NCI-H1436 treated with DMSO at 0.1 percent for 48 hours (cell line): ENCODE measurements at regions not wholly inside any gene's neighbourhood (a gene's known extent, or its start where the extent isn't known, plus 50 kb on each side); places are given as distances from the start of the nearest gene placed in this dataset.
"Not testable (repeated sequence)": the region's sequence is repeated elsewhere in the genome, so short reads cannot be mapped to it uniquely, and the experiment has no call there.

Experiments used
- DNase-seq: peaks from one replicate; lab custom pipeline; 2025; lab: John Stamatoyannopoulos, UW

DNA sequence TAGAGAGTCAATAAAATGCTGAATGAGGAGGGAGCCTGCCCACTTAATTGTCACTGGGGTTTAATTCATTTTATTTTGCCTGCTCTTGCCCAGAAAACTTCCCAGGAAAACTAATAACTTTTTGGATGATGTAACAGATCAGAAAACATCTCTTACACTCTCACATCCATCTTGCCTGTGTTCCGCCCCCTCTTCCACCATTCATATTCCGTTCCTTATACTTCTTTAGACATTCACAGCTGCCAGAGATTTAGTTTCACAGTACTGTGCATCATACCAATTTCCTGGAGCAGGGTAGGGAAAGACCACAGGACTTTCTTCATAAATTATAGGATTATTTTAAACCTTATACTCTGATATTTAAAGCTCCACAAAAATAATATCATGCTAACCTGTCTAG, 776.1 kb upstream of the SOX11 start:
- no peak for DNase-seq

DNA sequence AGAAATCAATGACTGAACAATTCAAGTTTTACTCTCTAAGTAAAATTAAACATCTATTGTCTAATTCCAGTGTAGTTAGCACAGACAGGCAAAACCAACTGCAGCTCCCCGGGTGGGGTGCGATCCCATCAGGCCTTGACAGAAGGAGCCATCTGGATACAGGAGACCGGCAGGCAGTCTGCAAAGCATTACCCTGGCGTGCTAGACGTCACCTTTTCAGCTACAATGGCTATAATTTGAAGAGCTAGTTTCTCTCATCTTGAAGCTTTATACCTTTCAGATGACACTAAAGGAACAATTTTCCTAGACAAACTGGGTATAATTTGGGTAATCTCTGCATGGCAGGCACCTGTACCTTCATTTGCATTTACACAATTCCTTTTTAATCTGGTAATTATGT, 761.5 kb upstream of the SOX11 start:
- peak; percentile 80 for DNase-seq

DNA sequence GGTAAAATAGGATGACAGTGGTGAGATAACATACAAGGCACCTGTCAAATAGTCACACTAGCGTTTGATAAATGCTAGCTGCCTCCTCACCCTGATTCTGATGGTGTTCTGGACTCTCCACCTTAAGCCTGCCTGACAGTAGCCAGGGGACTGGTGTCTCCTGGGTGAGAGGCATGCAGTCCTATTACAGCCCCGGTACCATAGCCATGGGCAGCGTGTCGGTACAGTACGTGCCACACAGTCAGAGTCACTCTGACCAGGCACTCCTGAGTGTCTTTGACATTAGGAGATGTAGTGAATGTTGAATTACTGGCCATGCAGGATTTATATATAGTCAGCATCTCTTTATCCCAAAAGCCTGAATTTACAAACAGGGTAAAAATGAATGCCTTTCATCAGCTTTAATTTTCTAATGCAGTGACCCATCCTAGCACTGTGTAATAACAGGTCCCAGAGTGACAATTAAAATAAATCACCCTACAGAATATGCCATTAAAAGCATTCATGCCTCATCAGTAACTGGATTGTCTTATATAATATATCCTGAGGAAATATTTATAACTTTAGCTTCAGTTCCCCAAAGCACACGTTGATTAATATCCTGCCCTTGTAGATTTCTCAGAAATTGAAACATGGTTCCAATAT, 760.3 kb upstream of the SOX11 start:
- DNase-seq: no peak

DNA sequence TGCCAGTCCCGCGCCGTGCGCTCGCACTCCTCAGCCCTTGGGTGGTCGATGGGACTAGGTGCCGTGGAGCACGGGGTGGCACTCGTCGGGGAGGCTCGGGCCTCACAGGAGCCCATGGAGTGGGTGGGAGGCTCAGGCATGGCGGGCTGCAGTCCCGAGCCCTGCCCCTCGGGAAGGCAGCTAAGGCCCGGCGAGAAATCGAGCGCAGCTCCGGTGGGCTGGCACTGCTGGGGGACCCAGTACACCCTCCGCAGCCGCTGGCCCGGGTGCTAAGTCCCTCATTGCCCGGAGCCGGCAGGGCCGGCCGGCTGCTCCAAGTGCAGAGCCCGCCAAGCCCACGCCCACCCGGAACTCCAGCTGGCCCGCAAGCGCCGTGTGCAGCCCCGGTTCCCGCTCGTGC, 756.9 kb upstream of the SOX11 start:
- DNase-seq: not testable (repeated sequence)

DNA sequence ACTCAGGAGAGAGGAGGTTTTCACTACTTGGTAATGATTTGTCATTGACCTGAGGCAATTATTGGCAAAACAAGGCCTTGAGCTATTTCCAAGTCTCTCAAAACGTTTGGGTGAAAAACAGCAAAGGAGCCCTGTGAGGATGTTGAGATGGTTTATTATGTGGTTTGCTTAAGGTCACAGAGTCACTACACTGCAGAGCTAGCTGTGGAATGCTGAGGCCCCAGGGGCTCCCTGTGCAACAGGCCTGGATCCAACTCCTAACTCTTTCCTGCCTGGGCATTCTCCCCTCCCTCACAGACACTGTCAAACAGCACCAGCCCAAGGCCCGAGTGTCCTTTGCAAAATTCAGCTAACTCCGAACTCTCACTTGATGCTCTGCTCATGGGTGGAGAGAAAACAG, 754.6 kb upstream of the SOX11 start:
- no peak for DNase-seq

DNA sequence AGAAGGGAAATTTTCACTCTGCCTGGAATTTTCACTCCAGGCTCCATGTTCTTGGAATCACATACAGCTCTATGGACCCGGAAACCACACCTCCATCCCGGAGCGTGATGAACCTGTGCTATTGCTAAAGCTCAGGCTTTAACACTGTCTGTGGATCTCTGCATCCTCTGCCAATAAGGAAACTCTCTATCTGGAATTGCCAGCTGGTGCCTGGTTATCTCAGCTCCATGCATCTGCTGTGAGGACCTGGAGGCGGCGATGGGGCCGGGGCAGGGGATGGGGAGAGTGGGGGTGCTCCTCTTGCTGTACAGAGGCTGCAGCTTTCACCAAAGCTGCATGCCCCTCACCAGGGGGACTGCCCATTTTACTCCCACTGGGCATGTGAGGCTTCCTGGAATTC, 754.0 kb upstream of the SOX11 start:
- no peak for DNase-seq

DNA sequence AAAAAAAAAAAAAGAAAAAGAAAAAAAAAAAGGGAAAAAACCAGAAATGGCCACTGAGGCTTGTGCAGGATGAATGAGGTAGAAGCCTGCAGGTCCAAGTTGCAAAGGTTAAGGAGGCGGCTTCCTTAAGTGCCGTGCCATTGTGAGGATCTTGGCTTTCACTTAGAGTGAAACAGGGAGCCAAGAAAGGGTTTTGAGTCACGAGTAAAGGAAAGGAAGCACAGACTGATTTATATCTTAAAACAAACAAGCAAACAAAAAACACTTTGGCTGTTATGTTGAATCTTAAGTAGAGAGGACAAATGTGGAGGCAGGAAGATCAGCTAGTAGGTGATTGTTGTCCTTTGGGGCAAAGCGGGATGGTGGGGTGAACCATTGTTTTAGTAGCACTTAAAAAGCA, 749.7 kb upstream of the SOX11 start:
- DNase-seq: no peak

DNA sequence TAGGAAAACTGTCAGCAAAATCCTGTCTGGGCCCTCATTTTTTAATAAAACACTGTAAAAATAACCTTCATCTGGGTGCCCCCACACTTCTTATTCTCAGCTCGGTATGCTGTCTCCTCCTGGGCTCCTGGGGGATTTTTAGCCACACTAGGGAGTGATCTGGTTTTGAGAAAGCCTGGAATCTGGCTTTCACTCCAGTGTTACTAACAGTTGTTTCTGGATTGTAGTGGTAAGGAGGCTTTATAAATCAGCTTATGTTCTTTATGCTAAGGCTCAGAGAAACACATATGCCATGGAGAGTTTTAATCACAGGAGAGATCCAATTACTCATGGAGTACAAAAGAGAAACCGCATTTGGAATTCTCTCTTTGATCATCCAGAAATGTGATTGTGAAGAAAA, 744.3 kb upstream of the SOX11 start:
- no peak for DNase-seq

DNA sequence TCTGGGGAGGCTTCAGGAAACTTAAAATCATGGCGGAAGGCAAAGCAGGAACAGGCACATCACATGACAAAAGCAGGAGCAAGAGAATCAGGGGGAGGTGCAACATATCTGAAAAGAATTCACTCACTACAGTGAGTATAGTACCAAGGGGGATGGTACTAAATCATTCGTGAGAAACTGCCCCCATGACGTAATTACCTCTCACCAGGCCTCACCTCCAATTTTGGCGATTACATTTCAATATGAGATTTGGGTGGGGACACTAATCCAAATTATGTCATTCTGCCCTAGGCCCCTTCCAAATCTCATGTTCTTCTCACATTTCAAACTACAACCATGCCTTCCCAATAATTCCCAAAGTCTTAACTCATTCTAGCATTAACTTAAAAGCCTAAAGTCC, 740.8 kb upstream of the SOX11 start:
- no peak for DNase-seq

DNA sequence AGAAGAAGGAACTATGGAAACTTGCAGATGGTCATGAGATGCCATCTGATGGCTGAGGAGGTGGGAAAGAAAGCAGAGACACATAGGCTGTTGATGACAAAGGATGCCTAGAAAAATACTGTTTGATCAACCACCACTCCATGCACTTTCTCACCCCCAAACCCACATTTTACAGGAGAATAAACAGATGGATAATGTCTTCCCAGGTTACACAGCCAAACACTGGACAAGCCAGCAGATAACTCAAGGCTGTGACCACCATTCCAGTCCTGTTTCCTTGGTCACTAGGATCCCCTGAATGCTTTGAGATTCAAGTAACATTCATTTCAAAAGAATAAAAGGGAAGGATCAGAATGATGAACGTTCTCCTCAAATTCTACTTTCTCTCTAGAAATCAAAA, 733.0 kb upstream of the SOX11 start:
- no peak for DNase-seq

DNA sequence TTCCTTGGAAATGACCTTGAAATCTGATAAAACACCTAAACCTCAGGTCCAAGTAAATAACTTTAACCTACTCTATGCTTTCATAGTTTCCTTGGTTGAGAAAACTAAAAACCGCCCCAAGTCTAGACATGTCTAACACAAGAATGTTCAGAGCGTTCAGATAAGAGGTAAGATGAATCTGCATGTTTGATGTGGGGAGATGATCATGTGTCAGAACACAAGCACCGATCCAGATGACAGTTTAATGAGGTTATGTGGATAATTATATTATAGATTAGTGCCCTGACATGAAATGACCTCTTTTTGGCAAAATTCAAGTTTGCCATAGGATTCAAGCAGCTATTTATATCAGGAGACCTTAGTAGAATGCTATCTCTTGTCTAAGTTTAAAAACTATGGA, 729.8 kb upstream of the SOX11 start:
- no peak for DNase-seq

DNA sequence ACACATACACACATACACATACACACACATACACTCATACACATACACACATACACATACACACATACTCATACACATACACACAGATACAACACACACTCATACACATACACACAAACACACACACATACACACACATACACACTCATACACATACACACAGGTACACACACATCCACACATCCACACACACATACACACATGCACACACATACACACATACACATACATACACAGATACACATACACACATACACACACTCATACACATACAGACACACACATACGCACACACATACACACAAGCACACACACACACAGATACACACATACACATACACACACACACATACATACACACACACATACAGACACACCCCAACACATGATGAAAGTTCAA, 729.1 kb upstream of the SOX11 start:
- DNase-seq: no peak

DNA sequence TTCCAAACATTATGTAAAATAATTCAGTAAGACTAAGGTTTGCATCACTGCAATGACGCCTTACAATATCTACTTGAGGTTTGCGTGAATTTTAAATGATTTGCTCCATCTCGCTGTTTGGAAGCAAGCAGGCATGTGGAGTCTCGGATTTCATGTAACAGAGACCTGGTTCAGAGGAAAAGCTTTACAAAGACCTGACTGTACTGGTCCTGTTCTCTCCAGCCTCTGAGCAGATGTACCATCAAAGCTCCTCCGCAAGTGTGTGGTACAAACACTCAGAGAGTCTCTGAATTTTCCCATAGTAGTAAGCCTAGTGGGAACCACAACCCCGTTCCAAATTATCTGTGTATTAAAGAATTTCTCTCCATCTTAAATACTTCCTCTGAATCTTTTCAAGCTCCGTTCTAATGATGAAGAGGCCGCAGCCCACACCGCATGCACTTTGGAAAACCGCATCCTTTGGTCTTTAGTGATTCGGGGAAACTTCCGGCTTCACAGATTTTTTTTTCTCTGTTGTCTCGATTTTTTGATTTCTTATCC, 728.1 kb upstream of the SOX11 start:
- no peak for DNase-seq

DNA sequence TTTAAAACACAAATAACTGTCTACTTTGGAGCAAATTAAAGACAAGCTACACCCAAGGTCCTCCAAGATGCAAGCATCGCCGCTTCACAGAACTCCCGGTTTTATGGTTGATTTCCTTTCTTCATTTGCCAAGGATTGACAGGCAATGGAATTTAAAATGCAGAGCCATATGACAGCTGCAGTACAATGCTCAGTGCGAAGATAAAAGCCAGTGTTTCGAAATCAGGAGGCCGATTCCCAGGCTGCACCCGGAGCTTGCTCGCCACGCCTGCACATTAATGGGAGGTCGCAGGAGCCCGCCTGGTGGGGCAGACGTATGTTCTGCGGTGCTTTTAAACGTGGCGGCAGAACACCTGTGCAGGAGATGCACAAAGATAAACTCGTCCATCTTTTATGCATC, 727.6 kb upstream of the SOX11 start:
- no peak for DNase-seq

DNA sequence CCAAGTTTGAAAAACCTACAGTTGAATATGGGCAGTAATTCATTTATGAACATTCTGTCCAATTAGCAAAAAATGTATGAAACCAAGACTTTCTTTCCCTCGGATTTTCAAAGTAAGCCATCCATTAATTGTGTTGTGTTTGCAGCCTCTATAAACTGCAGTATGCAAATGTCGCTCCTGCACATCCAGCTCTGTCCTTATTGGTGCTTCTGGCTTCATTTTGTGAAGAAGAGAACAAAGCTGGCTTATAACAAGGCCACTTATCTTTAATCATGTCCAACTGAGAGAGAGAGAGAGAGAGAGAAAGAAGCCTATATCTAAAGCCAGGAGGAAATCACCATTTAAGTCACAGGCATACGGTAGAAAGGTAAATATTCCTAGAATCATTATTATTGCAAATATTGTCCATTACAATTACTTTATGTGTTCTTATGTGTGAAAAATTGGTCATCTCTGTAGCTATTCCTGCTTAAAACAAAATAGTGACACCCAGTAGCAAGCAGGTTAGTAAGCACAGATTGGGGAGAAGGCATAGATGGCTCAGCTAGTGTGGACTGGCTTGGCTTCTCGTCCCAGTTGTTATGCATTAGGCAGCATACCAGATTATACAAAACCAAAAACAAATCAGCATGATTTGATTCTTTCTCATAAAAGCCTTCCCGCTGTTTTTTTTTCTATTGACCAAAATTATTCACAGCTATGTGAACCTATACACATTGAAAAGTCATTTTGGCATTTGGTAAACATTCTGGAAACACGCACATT, 726.4 kb upstream of the SOX11 start:
- DNase-seq: peak; percentile 24

DNA sequence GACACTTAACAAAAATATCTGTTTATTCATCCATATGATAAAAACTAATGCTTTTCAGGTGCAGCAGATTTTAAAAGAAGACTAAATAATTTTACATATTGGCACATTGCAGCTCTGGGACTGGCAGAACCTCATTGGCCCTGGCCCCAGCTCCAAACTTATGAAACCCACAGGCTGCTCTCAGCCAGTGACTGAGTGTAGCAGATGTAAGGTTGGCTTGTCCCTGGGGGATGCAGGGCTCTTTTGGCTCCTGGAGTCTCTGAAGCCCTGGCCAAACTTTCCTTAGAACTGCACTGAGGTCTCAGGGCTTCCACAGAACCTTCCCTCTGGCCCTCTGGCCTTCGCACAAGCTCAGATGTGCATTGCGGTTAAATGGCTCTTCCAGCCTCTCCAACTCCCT, 725.0 kb upstream of the SOX11 start:
- no peak for DNase-seq

DNA sequence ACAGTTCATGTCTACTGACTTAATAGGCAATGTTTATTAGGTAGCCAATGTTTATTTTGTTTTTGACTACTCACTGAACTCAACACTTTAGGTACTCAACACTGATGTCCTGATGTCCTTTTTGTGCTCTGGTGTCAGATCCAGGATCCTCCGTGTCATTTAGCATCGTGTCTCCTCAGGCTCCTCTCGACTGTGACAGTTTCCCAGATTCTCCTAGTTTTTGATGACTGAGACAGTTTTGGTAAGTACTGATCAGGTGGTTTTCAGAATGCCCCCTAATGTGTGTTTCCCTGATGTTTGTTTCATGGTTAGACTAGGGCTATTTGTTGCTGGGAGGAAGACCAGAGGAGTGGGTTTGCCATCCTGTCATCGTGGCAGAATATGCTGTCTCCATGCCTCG, 719.7 kb upstream of the SOX11 start:
- no peak for DNase-seq

DNA sequence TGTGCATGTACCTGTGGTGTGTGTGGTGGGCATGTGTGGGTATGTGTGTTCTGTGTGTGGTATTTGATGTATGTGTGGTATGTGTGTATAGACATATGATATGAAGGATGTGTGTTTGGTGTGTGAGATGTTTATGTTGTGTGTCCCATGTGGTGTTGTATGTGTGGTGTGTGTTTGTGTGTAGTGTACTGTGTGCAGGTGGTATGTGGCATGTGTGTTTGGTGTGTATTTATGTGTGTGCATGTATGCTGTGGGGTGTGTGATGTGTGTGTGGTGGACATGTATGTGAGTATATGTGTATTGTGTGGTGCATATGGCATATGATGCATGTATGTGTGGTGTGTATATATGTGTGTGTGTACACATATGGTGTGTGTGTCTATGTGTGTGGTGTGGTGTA, 718.8 kb upstream of the SOX11 start:
- DNase-seq: no peak

DNA sequence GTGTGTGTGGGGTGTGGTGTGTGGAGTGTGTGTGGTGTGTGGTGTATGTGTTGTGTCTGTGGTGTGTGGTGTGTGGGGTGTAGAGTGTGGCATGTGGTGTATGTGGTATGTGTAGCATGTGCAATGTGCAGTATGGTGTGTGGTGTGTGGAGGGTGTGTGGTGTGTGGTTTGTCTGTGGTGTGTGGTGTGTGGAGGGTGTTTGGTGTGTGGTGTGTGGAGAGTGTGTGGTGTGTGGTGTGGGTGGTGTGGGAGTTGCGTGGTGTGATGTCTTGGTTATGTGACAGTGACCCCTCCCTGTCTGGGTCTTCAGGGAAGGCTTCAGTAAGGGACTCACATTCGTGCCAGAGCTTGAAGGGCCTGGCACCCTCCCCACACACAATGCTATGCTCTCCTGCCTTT, 718.2 kb upstream of the SOX11 start:
- no peak for DNase-seq

DNA sequence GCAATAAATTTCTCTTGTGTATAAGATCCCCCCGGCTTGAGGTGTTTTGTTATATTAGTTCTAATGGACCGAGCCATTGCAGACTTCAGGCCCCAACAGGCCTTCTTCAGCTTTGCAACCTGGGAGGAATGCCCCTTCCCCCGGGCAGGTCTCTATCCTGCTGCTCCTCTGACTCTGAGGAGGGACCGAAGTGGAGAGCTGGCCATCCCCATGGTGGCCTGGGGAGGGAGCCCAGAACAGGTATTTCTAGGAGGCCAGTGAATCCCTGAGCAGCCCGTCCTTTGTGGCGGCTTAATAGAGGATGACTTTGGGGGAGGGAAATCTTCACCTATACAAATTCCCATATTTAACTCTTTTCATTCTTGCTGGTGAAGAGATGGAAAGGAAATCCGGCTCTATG, 715.8 kb upstream of the SOX11 start:
- no peak for DNase-seq

DNA sequence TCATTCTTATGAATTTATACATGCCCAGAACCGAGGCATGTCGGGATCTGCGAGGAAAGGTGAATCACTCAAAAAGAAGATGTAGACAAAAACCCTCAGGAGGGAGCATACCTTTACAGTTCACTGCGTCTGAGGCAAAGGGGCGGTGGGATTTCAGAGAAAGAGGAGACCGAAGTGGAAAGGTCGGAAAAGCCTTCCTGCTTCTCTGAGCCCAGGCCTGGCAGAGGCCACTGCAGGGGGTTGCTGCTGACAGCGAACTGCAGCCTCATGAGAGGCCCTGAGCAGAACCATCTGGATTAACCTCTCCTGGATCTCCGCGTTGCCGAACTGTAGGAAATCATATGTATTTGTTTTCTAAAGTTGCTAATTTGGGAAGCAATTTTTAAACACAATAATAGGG, 713.1 kb upstream of the SOX11 start:
- DNase-seq: no peak

DNA sequence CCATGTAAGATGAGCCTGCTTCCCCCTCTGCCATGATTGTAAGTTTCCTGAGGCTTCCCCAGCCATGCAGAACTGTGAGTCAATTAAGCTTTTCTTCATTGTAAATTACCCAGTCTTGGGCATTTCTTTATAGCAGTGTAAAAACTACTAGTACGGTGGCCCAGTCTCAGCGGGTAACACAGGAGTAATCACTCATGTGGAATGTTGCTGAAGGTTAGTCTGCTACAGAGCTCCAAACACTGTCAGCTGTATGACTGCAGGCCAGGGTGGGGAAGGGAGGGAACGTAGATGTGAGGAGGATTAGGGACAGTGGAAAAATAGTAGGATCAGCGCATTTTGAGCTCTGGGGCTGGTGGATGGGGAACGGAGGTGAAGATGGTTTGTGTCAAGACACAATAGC, 711.2 kb upstream of the SOX11 start:
- DNase-seq: no peak

DNA sequence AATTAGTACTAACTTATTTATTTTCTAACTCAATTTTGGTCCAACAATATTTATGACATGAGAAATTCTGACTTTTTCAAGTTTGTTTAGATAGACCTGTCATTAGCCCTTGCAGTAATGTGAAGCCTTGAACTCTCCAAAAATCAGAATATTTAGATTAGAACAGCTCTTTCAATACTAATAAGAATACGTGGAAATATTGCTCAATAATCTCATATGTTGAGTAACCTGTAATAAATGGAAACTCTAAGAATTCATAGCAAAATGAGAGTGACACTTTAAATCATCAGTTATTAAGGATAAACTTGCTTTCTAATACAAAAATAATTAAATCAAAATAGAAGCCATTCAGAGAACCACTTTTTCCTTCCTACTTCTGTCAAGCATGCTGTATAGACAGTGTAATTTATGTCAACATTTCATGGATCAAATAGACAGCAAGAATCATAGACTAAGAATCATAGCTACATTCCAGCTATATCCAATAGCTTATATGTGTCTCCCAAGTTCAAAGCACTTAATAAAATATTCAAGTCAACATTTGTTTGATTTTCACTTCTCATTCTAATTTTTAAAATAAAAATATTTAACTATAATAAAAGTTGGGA, 710.3 kb upstream of the SOX11 start:
- DNase-seq: no peak
